ENCODE measurements at regions not wholly inside any gene's neighbourhood (a gene's known extent, or its start where the extent isn't known, plus 50 kb on each side); places are given as distances from the start of the nearest gene placed in this dataset.

- intact Hi-C loops (cut with DNase I; ENCODE audit: low total_unique reads) (no loop called here), in situ Hi-C loops (cut with MboI; ENCODE audit: low pct_ligation_motif_present in 1 of 4, low pct_unique_long_range_greater_than_20kb in 1 of 4, low sequenced_read_pairs in 3 of 4) (no loop called here)
- TF ChIP-seq EP300 (IDR thresholded peaks at IDR 0.05; ENCODE audit: low read depth), result no peak
- TF ChIP-seq POLR2AphosphoS5 (IDR thresholded peaks at IDR 0.05), result no peak
- TF ChIP-seq POLR2A (IDR thresholded peaks at IDR 0.05), result no peak
- TF ChIP-seq CTCF (IDR thresholded peaks at IDR 0.05), result no peak
- Histone ChIP-seq H3K36me3 (no peaks in the 10 kb centered on the region), H3K4me3 (no peak overlapping the region), H3K27ac (no peak overlapping the region), H3K4me1 (no peaks in the 10 kb centered on the region), H3K27me3 (no peaks in the 10 kb centered on the region), H3K9me3 (no peaks in the 10 kb centered on the region)
- no peak for DNase-seq
- 79 to 87% methylated on average over 2 of the region's 2 CpGs for WGBS, 2 donors (ENCODE audit: low coverage in 1 of 2)
Measured at GRCh38 chr12:90321369-90321768, 612.7 kb upstream of the ATP2B1 start.

GRCh38 chr12:90311561-90311960, 602.9 kb upstream of the ATP2B1 start:
- in situ Hi-C loops (cut with MboI; ENCODE audit: low pct_ligation_motif_present in 1 of 4, low pct_unique_long_range_greater_than_20kb in 1 of 4, low sequenced_read_pairs in 3 of 4), result no loop called here
- Histone ChIP-seq H3K27me3 (no peaks in the 10 kb centered on the region), H3K9me3 (no peaks in the 10 kb centered on the region), H3K4me1 (no peaks in the 10 kb centered on the region), H3K36me3 (no peaks in the 10 kb centered on the region), H3K4me3 (no peak overlapping the region), H3K27ac (no peak overlapping the region)
- WGBS, 2 donors (ENCODE audit: low coverage in 1 of 2), result 84 to 91% methylated on average over 4 of the region's 4 CpGs
- intact Hi-C loops (cut with DNase I; ENCODE audit: low total_unique reads), result no loop called here
- DNase-seq, result no peak
- no peak for TF ChIP-seq POLR2A (IDR thresholded peaks at IDR 0.05)
- TF ChIP-seq EP300 (IDR thresholded peaks at IDR 0.05; ENCODE audit: low read depth), result no peak
- TF ChIP-seq CTCF (IDR thresholded peaks at IDR 0.05), result no peak
- TF ChIP-seq POLR2AphosphoS5 (IDR thresholded peaks at IDR 0.05), result no peak

GRCh38 chr12:90305379-90305778, 596.7 kb upstream of the ATP2B1 start:
- Histone ChIP-seq H3K36me3 (no peaks in the 10 kb centered on the region), H3K27me3 (no peaks in the 10 kb centered on the region), H3K27ac (no peak overlapping the region), H3K4me1 (no peaks in the 10 kb centered on the region), H3K4me3 (no peak overlapping the region), H3K9me3 (no peaks in the 10 kb centered on the region)
- TF ChIP-seq EP300 (IDR thresholded peaks at IDR 0.05; ENCODE audit: low read depth), result no peak
- TF ChIP-seq POLR2AphosphoS5 (IDR thresholded peaks at IDR 0.05), result no peak
- in situ Hi-C loops (cut with MboI; ENCODE audit: low pct_ligation_motif_present in 1 of 4, low pct_unique_long_range_greater_than_20kb in 1 of 4, low sequenced_read_pairs in 3 of 4), result no loop called here
- intact Hi-C loops (cut with DNase I; ENCODE audit: low total_unique reads), result no loop called here
- no peak for DNase-seq
- WGBS, 2 donors (ENCODE audit: low coverage in 1 of 2), result 57 to 73% methylated on average over 3 of the region's 3 CpGs

DNA sequence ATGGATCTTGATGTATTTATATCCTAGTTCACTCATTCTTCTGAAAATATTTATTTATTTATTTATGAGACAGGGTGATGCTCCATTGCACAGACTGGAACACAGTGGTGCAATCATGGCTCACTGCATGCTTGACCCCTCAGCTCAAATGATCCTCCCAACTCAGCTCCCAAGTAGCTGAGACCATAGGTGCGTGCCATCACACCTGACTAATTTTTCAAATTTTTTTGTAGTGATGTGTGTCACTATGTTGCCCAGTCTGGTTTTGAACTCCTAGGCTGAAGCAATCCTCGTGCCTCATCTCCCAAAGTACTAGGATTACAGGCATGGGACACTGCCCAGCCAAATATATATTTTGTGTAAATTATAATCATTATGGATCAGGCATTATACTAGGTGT, 595.6 kb upstream of the ATP2B1 start:
- H3K9me3 ChIP-seq, result no peaks in the 10 kb centered on the region
- intact Hi-C loops (cut with DNase I; ENCODE audit: low total_unique reads) (no loop called here), in situ Hi-C loops (cut with MboI; ENCODE audit: low pct_ligation_motif_present in 1 of 4, low pct_unique_long_range_greater_than_20kb in 1 of 4, low sequenced_read_pairs in 3 of 4) (no loop called here)
- 71 to 85% methylated on average over 2 of the region's 2 CpGs for WGBS, 2 donors (ENCODE audit: low coverage in 1 of 2)
- DNase-seq, result no peak
- TF ChIP-seq POLR2AphosphoS5 (IDR thresholded peaks at IDR 0.05) (no peak), CTCF (IDR thresholded peaks at IDR 0.05) (no peak), POLR2A (IDR thresholded peaks at IDR 0.05) (no peak), EP300 (IDR thresholded peaks at IDR 0.05; ENCODE audit: low read depth) (no peak)
- no peak overlapping the region for H3K4me3 ChIP-seq
- H3K4me1 ChIP-seq, result no peaks in the 10 kb centered on the region
- H3K36me3 ChIP-seq, result no peaks in the 10 kb centered on the region
- H3K27me3 ChIP-seq, result no peaks in the 10 kb centered on the region
- H3K27ac ChIP-seq, result no peak overlapping the region

DNA sequence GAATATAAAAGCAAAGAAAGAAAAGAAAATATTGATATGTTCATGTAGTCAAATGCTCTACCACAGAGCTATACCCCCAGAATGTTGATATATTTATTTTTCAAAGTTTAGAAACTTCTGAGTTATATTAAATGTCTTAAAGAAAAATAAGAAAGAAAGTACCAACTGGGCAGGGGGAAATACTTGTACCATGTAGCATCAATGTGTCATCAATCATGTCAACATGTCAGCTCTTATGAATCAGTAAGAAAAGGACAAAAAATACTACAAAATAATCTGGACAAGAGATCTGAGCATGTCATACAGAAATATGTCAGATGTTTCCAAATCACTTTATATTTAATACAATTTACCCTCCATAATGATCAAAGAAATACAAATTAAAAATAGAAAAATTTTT, 595.1 kb upstream of the ATP2B1 start:
- Histone ChIP-seq H3K4me3 (no peak overlapping the region), H3K36me3 (no peaks in the 10 kb centered on the region), H3K27me3 (no peaks in the 10 kb centered on the region), H3K4me1 (no peaks in the 10 kb centered on the region), H3K27ac (no peak overlapping the region), H3K9me3 (no peaks in the 10 kb centered on the region)
- in situ Hi-C loops (cut with MboI; ENCODE audit: low pct_ligation_motif_present in 1 of 4, low pct_unique_long_range_greater_than_20kb in 1 of 4, low sequenced_read_pairs in 3 of 4) (no loop called here), intact Hi-C loops (cut with DNase I; ENCODE audit: low total_unique reads) (no loop called here)
- TF ChIP-seq EP300 (IDR thresholded peaks at IDR 0.05; ENCODE audit: low read depth), result no peak
- no peak for TF ChIP-seq POLR2AphosphoS5 (IDR thresholded peaks at IDR 0.05)
- TF ChIP-seq POLR2A (IDR thresholded peaks at IDR 0.05), result no peak
- no peak for DNase-seq

Data from transverse colon (tissue), 4 donors.